Endothelial cell (in vitro differentiated cells): ENCODE measurements at regions not wholly inside any gene's neighbourhood (a gene's known extent, or its start where the extent isn't known, plus 50 kb on each side); places are given as distances from the start of the nearest gene placed in this dataset.

Source experiments
- DNase-seq: peaks from one replicate; pipeline ENCODE4 v3.0.0; 2021; ENCODE audit warnings: low spot score
- H3K27ac Mint-ChIP-seq: one replicate; pipeline ENCODE4 v1.8.0; 2021; ENCODE audit warnings: mixed read lengths, inconsistent platforms; ENCODE audit not compliant: unreplicated experiment
- H3K27me3 Mint-ChIP-seq: one replicate; pipeline ENCODE4 v1.8.0; 2021; ENCODE audit warnings: mild to moderate bottlenecking, moderate library complexity, mixed read lengths, inconsistent platforms; ENCODE audit not compliant: unreplicated experiment
- H3K36me3 Mint-ChIP-seq: one replicate; pipeline ENCODE4 v1.8.0; 2021; ENCODE audit warnings: mild to moderate bottlenecking, low read depth, mixed read lengths, inconsistent platforms; ENCODE audit not compliant: unreplicated experiment
- H3K4me1 Mint-ChIP-seq: one replicate; pipeline ENCODE4 v1.8.0; 2021; ENCODE audit warnings: mild to moderate bottlenecking, mixed read lengths, inconsistent platforms; ENCODE audit not compliant: unreplicated experiment
- H3K4me3 Mint-ChIP-seq: one replicate; pipeline ENCODE4 v1.8.0; 2021; ENCODE audit warnings: mild to moderate bottlenecking, mixed read lengths, inconsistent platforms; ENCODE audit not compliant: unreplicated experiment
- H3K9me3 Mint-ChIP-seq: one replicate; pipeline ENCODE4 v1.8.0; 2021; ENCODE audit warnings: mixed read lengths, inconsistent platforms; ENCODE audit not compliant: unreplicated experiment
- CTCF ChIP-seq: fragments of 200-600 bp; sonication (generic); IDR thresholded peaks from one replicate; pipeline ENCODE4 v1.5.0; 2021; ENCODE audit warnings: antibody characterized with exemption; ENCODE audit not compliant: unreplicated experiment

GRCh38 chr11:70719516-70719915 is 321.2 kb downstream of the CTTN start:
- TF ChIP-seq CTCF = no peak
- Mint-ChIP-seq H3K27ac (no peak overlapping the region), H3K9me3 (no peaks in the 10 kb centered on the region)

GRCh38 chr11:70720281-70720680 is 322.0 kb downstream of the CTTN start:
- Mint-ChIP-seq H3K36me3 (no peaks in the 10 kb centered on the region), H3K4me3 (no peak overlapping the region), H3K27ac (no peak overlapping the region), H3K4me1 (no peaks in the 10 kb centered on the region), H3K27me3 (peaks cover 3% of the 10 kb centered on the region), H3K9me3 (no peaks in the 10 kb centered on the region)
- DNase-seq = no peak
- TF ChIP-seq CTCF = no peak

More at GRCh38 chr11:70719516-70719915, 321.2 kb downstream of the CTTN start:
- Mint-ChIP-seq H3K36me3 (no peaks in the 10 kb centered on the region), H3K4me1 (no peaks in the 10 kb centered on the region), H3K27me3 (peaks cover 3% of the 10 kb centered on the region), H3K4me3 (no peak overlapping the region)
- no peak for DNase-seq

- Mint-ChIP-seq H3K27ac (no peak overlapping the region), H3K4me3 (no peak overlapping the region), H3K36me3 (no peaks in the 10 kb centered on the region), H3K27me3 (peaks cover 3% of the 10 kb centered on the region), H3K9me3 (no peaks in the 10 kb centered on the region), H3K4me1 (no peaks in the 10 kb centered on the region)
- TF ChIP-seq CTCF = no peak
- no peak for DNase-seq
Measured at GRCh38 chr11:70721006-70721405, 322.7 kb downstream of the CTTN start.

- Mint-ChIP-seq H3K4me3 (no peak overlapping the region), H3K27ac (no peak overlapping the region)
Measured at GRCh38 chr11:70725278-70725677, 326.9 kb downstream of the CTTN start.

GRCh38 chr11:70725739-70726138 is 327.4 kb downstream of the CTTN start:
- Mint-ChIP-seq H3K4me3 (no peak overlapping the region), H3K9me3 (no peaks in the 10 kb centered on the region), H3K36me3 (no peaks in the 10 kb centered on the region), H3K4me1 (no peaks in the 10 kb centered on the region), H3K27me3 (peaks cover 3% of the 10 kb centered on the region), H3K27ac (no peak overlapping the region)
- DNase-seq = no peak
- no peak for TF ChIP-seq CTCF

More at GRCh38 chr11:70725278-70725677, 326.9 kb downstream of the CTTN start:
- DNase-seq = no peak
- no peaks in the 10 kb centered on the region for H3K36me3 Mint-ChIP-seq
- H3K27me3 Mint-ChIP-seq = peaks cover 3% of the 10 kb centered on the region
- no peaks in the 10 kb centered on the region for H3K9me3 Mint-ChIP-seq
- TF ChIP-seq CTCF = no peak
- H3K4me1 Mint-ChIP-seq = no peaks in the 10 kb centered on the region
